HG03095 (cell line): ENCODE measurements at regions not wholly inside any gene's neighbourhood (a gene's known extent, or its start where the extent isn't known, plus 50 kb on each side); places are given as distances from the start of the nearest gene placed in this dataset.
"Not testable (repeated sequence)": the region's sequence is repeated elsewhere in the genome, so short reads cannot be mapped to it uniquely, and the experiment has no call there.

Experiments
- ATAC-seq: cut with Tn5 transposase; IDR thresholded peaks from one replicate; pipeline ENCODE4 v1.9.1; 2021; ENCODE audit warnings: moderate library complexity; ENCODE audit not compliant: unreplicated experiment

- no peak for ATAC-seq
These were observed 1075.2 kb downstream of the PCDH9 start for GRCh38 chr13:66154976-66155375.

- ATAC-seq = no peak
These were observed 1075.8 kb downstream of the PCDH9 start for GRCh38 chr13:66154354-66154753.

- ATAC-seq = no peak
These were observed 1077.5 kb downstream of the PCDH9 start for GRCh38 chr13:66152596-66152995.

GRCh38 chr13:66144357-66144756 lies 1085.8 kb downstream of the PCDH9 start:
- ATAC-seq = not testable (repeated sequence)

- ATAC-seq = no peak
These were observed 1090.4 kb downstream of the PCDH9 start for GRCh38 chr13:66139701-66140100.

GRCh38 chr13:66139250-66139649 lies 1090.9 kb downstream of the PCDH9 start:
- ATAC-seq = no peak

- ATAC-seq = peak; percentile 92
These were observed 1091.8 kb downstream of the PCDH9 start for GRCh38 chr13:66138172-66138811.

- no peak for ATAC-seq
These were observed 1092.8 kb downstream of the PCDH9 start for GRCh38 chr13:66137384-66137783.

GRCh38 chr13:66128692-66129269 lies 1101.4 kb downstream of the PCDH9 start:
- ATAC-seq = peak; percentile 78

GRCh38 chr13:66128201-66128600 lies 1101.9 kb downstream of the PCDH9 start:
- no peak for ATAC-seq

GRCh38 chr13:66117563-66117962 lies 1112.6 kb downstream of the PCDH9 start:
- ATAC-seq = no peak

GRCh38 chr13:66113882-66114526 lies 1116.1 kb downstream of the PCDH9 start:
- ATAC-seq = no peak

GRCh38 chr13:66111628-66112027 lies 1118.5 kb downstream of the PCDH9 start:
- ATAC-seq = no peak

- ATAC-seq = no peak
These were observed 1123.9 kb downstream of the PCDH9 start for GRCh38 chr13:66106246-66106645.

- no peak for ATAC-seq
These were observed 1127.3 kb downstream of the PCDH9 start for GRCh38 chr13:66102864-66103263.

GRCh38 chr13:66099825-66100224 lies 1130.3 kb downstream of the PCDH9 start:
- no peak for ATAC-seq

GRCh38 chr13:66098931-66099628 lies 1131.1 kb downstream of the PCDH9 start:
- no peak for ATAC-seq

- ATAC-seq = no peak
These were observed 1140.4 kb downstream of the PCDH9 start for GRCh38 chr13:66089711-66090110.

- no peak for ATAC-seq
These were observed 1142.8 kb downstream of the PCDH9 start for GRCh38 chr13:66087269-66087710.

- ATAC-seq = no peak
These were observed 1152.9 kb downstream of the PCDH9 start for GRCh38 chr13:66077132-66077689.

- no peak for ATAC-seq
These were observed 1153.7 kb downstream of the PCDH9 start for GRCh38 chr13:66076417-66076816.
